GM18867 (cell line): ENCODE measurements at regions not wholly inside any gene's neighbourhood (a gene's known extent, or its start where the extent isn't known, plus 50 kb on each side); places are given as distances from the start of the nearest gene placed in this dataset.

Experiments used
- ATAC-seq: cut with Tn5 transposase; IDR thresholded peaks from one replicate; pipeline ENCODE4 v1.9.1; 2021; ENCODE audit warnings: mild to moderate bottlenecking, moderate library complexity; ENCODE audit not compliant: unreplicated experiment

DNA sequence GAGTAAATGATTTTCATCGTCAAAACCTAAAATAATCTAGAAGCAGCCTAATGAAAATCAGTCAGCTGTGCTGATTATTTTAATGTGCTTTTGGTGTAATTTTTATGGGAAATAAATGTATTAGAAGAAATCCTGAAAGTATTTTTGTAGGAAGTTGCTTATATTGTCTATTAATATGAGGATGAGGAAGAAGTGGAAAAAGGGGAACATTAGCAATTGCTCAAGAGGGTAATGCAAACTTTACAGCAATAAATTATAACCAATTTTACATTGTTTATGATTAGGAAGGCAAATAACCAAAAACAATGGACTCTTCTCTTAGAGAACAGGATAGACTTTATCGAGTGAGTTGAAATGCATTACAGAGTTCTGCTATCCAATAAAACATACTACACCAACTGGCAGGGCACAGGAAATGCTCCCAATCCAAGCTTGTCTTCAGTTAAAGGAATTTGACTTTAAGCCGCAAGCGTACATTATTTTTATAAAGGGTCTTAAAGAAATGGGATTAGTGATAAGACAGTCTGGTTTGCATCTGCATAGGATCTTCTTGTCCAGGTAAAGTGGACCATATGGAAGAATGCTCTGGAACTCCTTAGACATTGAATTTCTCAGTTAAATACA is 374.8 kb downstream of the PDGFC start:
- ATAC-seq = no peak

DNA sequence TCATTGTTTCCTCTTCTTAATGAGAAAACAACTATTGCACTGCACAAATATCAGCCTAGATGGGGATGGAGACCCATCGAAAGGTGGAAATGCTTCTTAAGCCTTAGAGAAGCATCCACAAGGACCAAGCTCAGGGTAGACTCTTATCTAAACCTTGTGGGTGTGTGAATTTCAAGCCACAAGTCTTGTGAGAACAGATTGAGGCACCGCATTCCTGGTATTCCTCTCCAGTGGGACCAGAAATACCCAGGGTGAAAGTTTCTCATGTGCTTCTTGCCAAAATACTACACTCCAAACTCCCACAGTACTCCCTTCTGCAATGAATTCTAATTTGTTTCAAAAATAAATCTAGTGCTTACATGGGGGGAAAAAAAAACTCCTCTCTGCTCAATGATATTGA is 375.6 kb downstream of the PDGFC start:
- no peak for ATAC-seq

DNA sequence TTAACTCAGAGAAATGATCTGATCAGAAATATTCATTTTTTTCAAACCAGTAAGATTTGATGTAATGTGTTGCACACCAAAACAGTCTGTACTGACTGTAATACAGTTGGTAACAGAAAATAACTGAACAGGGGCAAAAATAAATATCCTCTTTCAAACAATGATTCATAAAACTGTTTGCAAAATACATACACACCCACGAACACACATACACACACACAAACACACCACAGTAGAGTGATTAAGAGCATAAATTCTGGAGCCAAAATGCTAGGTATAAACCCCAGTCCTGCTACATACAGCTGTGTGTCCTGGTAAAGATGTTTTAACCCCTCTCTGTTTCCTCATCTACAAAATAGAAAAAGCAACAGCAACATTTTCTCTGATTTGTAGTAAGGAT is 376.6 kb downstream of the PDGFC start:
- ATAC-seq = no peak

DNA sequence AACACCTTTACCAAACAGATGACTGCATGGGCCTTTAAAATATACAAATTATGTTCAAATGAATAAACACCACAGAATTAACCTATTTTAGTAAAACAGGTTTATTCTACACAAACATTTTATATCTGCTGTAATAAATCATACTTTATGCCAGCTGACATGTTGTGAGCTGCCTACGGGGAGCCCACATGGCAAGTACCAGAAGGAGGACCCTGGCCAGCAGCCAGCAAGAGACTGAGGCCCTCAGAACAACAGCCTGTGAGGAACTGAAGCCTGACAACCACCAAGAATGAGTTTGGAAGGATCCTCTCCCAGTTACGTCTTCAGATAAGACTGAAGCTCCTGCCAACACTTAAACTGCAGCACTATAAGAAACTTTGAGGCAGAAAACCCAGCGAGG is 377.0 kb downstream of the PDGFC start:
- ATAC-seq = no peak

DNA sequence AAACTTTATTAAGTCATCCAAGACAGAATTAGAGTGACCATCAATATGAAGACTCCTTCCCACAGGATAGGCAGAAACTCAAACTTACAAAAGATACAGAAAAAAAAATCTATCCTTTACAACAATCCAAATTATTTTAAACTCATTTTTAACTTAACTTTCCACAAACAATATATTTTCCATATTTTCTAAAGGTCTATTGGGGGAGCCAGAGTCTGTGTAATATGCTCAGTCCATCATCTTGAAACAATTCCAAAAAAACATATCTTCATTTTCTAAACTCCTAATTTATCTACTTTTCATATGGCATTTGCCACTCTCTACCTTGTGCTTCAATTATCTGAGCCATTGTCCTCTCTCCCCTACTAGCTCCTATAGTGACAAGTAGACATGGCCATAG is 378.1 kb downstream of the PDGFC start:
- no peak for ATAC-seq

DNA sequence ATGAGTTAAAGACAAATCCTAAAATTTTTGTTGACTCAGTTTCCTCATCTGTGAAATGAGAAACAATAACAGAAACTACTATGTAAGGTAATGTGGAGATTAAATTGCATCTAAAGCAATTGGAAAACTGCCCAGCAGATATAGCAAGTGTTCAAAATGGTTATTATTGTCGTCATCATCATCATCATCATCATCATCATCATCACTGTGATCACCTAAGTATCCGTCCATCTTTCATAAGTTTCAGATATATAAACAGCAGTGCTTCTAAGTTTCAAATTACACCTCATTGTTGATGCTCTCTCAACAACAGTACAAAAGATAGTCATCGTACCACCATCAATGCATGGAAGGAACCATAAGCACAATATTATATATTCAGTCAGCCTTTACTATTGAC is 379.9 kb downstream of the PDGFC start:
- ATAC-seq = no peak

DNA sequence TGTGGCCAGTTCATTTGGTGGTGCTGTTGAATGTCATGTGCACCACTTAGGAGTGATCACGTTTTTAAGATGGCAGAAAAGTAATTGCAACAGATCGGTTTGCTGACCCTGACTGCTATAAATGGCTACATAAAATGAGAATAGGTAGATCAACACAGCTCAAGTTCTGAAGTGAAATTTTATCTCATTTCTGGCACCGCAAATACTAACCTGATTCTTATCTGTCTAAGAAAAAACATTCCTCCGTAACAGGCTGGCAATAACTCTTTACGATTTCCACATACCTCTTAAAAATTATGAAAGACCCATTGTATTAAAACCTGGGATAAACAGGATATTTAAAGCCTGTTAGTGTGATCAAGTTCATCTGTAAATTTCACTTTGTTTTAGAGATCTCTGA is 387.5 kb downstream of the PDGFC start:
- ATAC-seq = no peak

DNA sequence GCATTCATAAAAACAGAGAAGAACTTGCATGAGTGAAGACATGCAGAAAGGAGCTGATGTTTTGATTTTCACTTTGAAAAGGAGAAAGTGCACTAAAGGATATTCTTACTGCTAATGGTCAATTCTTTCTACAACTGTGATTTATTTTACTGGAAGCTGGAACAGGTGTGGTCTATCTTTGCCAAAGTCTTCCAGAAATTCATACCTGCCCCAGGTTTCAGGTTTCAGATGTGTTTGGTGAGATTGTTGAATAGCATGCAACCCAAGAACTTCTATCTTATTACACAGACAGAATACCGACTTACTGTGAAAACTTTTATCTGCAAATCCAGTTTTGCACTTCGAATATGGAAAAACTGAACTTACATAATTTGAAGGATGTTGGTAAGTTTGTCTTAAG is 388.3 kb downstream of the PDGFC start:
- ATAC-seq = no peak

DNA sequence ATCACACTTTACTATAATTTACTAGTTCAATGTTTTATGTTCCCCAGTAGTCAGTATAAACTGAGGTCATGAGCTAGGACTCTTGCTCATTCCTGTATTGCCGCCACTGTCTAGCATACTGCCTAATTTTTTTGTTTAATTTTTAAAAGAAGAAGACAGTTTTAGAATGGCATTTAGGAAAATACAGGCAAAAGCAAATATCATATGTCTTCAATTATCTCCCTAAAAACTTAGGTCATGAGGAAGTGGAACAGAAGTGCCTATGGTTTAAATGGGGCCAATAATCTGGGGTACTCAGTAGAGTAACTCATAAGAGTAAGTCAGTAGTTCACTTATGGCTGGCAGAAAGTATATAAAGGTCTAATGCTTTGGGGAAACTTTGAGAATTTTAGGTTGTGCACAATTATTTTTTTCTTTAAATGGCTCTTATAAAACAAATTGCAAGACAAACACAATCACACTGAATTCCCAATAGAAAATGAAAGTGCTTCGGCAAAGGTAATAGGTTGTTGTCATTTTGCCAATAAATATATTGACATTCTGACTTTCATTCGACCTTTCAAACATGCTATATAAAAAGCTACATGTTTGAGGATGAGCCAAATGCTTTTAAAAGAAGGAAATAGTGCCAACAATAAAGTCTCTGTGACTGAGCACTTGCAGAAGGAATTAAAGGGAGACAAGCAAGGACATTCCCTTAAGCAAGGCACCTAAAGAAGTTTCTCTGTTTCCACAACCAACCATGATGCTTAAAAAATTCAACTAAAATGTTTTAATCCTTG is 390.1 kb downstream of the PDGFC start:
- ATAC-seq = no peak

DNA sequence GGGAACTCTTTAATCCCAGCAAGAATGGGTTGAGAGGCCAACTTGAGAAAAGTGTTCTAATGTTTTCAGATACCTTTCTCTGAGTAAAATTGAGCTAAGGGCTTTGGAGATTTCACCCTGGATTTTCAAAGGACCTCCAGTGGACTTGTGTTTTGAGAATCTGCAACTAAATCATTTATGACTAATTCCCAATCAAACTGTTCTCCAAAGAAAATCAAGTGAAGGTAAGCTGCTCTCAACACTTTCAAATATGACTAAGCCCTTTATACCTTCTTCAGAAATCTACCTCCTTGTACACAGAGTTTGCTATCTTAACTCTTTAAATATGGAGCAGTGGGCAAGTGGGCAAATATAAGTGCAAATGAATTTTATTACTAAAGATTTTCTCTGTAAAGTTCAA is 392.9 kb downstream of the PDGFC start:
- no peak for ATAC-seq

DNA sequence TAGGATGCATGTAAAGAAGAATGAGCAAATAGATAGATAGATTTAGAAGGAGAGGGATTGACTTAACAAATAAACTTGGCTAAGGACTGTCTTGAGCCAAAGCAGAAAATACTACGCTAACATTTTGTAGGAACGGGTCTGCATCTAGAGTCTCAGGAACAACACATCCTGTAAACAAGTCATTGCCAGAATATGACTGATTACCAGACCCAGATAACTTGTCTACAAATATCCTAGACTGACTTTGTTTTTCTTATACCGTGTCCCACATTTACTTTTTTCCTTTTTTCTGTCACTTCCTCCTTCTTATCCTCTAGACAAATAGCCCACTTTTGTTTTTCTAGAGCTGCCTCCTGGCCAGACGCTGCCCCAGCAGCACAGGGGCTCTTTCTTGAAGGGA is 393.6 kb downstream of the PDGFC start:
- ATAC-seq = no peak

DNA sequence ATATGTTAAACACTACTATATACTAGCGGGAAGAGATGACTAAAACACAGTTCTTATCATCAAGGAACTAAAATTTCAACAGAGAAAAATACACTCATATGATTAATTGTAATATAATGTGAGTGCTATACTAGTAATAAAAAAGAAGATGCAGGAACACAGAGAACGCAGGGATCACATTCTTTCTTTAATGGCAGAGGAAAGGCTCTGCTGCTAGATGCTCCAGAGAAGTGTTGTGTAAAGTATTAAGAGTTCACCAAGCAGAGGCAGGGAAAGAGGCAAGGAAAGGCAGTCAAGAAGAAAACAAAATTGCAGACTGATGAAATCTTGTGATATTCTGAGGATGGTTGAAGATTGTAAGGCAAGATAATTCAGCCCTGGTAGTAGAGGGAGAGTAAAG is 394.7 kb downstream of the PDGFC start:
- no peak for ATAC-seq

DNA sequence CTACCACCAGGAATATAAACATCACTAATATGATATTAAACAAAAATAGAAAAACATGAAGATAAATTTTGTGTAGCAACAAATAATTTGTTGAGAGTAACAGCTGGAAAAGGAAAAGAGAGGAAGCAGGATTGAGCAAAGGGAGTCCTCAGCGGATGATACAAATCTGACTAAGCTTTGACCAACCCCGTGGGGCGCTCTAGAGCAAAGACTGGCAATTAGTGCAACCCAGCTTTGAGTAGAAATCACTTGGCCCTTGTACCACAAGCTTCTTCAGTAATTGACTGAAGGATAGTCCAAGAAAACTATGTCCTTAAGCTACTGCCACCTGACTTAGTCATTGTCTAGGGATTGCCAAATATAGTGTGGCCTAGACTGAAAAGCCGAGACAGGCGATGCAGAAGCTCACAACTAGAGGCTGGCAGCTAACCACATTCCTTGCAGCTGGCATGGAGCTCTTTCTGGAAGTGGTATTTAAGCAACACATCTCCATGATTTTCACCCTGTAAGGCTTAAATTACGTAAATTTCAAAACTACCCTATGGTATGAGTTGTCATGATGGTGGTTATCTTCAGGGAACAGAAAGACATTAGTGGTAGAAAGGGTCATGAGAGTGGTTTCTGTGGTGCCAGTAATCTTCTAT is 396.0 kb downstream of the PDGFC start:
- ATAC-seq = no peak

DNA sequence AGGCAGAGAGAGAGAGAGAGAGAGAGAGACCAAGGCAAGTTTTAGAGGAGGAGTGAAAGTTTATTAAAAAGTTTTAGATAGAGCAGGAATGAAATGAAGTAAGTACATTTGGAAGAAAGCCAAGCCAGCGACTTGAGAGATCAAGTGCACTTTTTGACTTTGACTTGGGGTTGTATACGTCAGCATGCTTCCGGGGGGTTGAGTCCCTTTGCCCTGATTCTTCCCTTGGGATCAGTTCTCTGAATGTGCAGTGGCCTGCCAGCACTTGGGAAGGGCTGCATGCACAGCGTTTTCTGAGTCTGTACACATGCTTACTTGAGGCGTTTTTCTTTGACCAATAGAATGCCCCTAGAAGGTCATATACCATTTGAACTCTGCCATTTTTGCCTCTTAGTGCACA is 400.5 kb downstream of the PDGFC start:
- ATAC-seq = no peak

DNA sequence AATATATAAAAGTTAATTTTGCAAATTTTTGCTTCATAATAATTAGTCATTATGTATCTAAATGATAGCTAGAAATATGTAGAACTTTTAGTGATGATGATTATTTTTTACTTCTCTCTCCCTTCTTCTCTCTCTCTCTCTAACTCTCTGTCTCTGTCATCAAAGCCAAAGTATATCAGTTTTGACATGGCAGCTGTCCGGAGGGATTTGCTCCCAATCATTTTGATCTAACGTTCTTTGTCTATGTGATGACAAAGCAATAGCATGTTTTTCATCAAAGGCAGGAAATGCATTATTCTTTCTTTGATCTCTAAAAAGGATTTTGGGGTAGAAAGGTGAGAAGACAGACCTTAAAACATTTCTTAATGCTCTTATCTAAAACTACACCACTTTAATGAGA is 402.1 kb downstream of the PDGFC start:
- ATAC-seq = no peak

DNA sequence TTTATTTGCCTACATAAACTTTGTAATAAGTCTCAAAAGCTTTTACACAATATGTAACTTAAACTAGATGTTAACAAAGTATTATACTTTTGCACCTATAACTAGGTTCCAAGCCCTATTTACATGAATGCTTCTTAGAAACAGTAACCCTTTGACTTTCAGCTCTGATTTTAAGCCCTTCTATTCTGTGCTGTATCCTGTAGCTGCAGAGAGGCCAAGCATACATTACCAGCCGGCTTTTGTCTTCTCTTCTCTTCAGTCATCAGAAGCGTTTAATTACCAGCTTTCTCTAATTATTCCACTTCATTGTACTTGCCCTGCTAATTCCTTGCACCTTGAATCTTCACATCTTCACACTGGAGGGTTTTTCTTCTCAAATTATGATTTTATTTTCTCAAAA is 403.1 kb downstream of the PDGFC start:
- no peak for ATAC-seq

DNA sequence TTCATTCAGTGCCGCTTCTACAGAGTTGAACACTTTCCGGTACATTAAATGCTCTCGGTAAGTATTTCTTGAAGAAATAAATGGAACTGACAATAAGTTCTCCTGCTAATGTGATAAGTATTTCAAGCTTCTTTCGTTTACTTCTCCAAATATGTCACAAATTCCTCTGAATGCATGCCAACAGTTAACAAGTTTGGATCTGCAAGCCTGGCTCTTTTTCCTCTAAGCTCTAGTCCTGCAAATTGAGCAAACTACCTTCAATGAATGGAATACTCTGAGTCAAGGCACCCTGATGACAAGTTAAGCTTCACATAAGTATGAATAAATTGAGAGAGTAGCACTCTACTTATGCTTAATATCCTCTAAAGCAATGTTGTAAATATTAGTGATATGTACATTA is 403.6 kb downstream of the PDGFC start:
- no peak for ATAC-seq

DNA sequence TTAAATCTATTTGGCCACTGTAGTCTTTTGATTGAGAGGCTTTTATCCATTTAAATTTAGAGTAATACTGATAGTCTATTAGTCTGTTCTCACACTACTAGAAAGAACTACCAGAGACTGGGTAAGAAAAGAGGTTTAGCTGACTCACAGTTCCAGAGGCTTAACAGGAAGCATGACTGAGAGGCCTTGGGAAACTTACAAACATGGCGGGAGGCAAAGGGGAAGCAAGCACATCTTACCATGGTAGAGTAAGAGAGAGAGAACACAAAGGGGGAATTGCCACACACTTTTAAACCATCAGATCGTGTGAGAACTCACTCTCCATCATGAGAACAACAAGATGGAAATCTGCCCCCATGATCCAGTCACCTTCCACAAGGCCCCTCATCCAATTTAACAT is 410.9 kb downstream of the PDGFC start:
- no peak for ATAC-seq

DNA sequence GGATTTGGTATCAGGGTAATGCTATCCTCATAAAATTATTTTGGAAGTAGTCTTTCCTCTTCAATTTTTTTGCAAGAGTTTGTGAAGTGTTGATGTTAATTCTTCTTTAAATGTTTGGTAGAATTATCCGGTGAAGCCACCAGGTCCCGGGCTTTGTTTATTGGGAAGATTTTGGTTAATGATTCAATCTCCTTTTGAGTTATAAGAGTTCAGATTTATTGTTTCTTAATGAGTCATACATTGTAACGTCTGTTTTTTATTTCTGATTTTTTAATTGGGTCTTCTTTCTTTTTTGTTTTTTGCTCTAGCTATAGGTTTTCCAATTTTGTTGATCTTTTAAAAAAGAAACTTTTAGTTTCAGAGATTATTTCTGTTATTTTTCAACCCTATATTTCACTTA is 412.3 kb downstream of the PDGFC start:
- ATAC-seq = no peak

DNA sequence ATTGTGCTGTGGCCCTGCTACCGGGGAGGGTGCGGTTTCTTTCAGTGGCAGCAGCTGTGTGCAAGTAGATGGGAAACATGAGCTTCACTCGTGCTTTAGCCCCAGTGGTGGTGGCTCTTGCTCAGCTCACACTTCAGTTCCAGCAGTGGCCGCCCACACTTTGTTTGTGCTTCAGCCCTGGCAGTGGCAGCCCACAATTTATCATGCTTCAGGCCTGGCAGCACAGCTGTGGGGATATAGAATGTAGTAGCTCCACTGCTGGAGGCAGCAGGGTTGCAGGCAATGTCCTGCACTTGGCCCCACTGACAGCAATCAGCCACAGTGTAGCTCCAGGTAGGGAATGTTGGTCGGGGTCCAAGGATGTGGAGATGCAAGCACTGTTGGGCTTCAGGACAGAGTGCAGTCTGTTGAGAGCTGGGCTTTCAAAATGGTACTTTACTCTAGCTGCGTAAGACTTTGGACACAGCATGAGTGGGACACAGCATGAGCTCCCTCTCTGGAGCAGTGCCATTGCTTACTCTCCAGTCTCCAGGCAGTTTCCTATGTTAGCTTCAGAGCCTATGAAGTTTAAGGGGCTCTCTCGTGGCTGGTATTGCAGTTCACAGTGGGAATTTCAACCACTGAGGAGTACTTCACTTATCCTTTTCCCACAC is 413.1 kb downstream of the PDGFC start:
- ATAC-seq = no peak

DNA sequence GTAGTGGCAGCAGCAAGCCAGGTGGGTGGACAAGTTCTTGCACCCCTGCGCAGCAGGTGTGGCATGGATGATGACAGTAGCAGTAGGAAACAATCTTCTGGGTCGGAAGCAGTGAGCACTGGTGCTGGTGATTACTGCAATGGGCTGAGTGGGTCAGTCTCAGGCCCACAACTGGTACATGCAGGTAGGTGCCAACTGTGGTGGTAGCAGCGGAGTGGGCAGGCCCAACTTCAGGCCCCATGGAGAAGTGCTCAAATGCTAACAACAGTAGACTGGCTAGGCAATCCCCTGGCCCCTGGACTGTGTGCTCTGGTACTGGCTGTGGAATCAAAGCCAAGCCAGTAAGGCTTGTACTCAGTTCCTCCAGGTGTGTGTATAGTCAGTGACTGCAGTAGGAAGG is 413.7 kb downstream of the PDGFC start:
- no peak for ATAC-seq

DNA sequence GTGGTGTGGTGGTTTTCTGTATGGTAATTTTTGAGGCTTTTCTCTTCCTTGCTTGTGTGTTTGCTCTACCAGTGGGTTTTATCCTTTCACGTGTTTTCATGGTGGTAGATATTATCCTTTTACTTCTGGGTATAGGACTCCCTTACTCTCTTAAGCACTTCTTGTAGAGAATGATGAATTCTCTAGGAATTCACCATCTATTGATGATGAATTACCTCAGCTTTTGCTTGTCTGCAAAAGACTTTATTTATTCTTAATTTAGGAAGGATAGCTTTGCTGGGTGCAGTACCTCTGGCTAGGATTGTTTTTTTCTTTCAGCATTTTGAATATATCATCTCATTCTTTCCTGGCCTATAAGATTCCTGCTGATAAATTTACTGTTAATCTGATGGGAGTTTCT is 415.3 kb downstream of the PDGFC start:
- ATAC-seq = no peak
